SK-N-SH (cell line): ENCODE measurements at regions not wholly inside any gene's neighbourhood (a gene's known extent, or its start where the extent isn't known, plus 50 kb on each side); places are given as distances from the start of the nearest gene placed in this dataset.

Source experiments
- CTCF ChIA-PET: fragments of 300-600, 350-600 bp; formaldehyde crosslinking; extraction: SDS; loops from one replicate; lab custom pipeline; 2021; lab: Yijun Ruan, JAX
- POLR2A ChIA-PET: fragments of 350-600 bp; sonication (Branson Sonifier 250); formaldehyde crosslinking; extraction: SDS; loops from one replicate; lab custom pipeline; 2020; ENCODE audit warnings: antibody characterized with exemption, inconsistent platforms; lab: Yijun Ruan, JAX
- DNase-seq: peaks from one replicate; pipeline ENCODE4 v3.0.0; 2012
- H2AFZ ChIP-seq: fragments of 200-600 bp; sonication (generic); 2 replicates; pipeline ENCODE4 v1.8.1; 2016; ENCODE audit warnings: antibody characterized with exemption, mild to moderate bottlenecking, low read depth
- H3F3A ChIP-seq: fragments of 200-600 bp; sonication (generic); replicated peaks from 2 replicates; pipeline ENCODE3; 2016; ENCODE audit warnings: antibody characterized with exemption, mild to moderate bottlenecking; ENCODE audit not compliant: insufficient read depth
- H3K27ac ChIP-seq, 2 experiments: fragments of 200-500 bp in 1 of 2; fragments of 200-600 bp in 1 of 2; sonication (Bioruptor generic) in 1 of 2; sonication (generic), shearing (Covaris generic) in 1 of 2; 2 replicates each; pipeline versions ENCODE4 v1.5.1 to v1.6.1; 2014 to 2016; ENCODE audit warnings: low read depth in 2 of 2, inconsistent platforms in 1 of 2, low read length in 1 of 2, mild to moderate bottlenecking in 1 of 2, mixed read lengths in 1 of 2
- H3K27me3 ChIP-seq: fragments of 200-600 bp; sonication (generic), shearing (Covaris generic); 2 replicates; pipeline ENCODE4 v1.6.1; 2016; ENCODE audit warnings: mixed run types; ENCODE audit not compliant: insufficient read depth
- H3K36me3 ChIP-seq, 2 experiments: fragments of 200-500 bp in 1 of 2; fragments of 200-600 bp in 1 of 2; sonication (Bioruptor generic) in 1 of 2; sonication (generic) in 1 of 2; replicated peaks in 1 of 2; 2 replicates each; pipeline versions ENCODE3 to v1.5.1; 2014 to 2016; ENCODE audit warnings: low read length in 1 of 2, mild to moderate bottlenecking in 1 of 2; ENCODE audit not compliant: insufficient read depth in 2 of 2, control insufficient read depth in 1 of 2
- H3K4me1 ChIP-seq, 2 experiments: fragments of 200-500 bp in 1 of 2; fragments of 200-600 bp in 1 of 2; sonication (Bioruptor generic) in 1 of 2; sonication (generic), shearing (Covaris generic) in 1 of 2; 2 replicates each; pipeline versions ENCODE4 v1.5.1 to v1.6.1; 2014 to 2016; ENCODE audit warnings: low read depth in 1 of 2, low read length in 1 of 2, mixed run types in 1 of 2; ENCODE audit not compliant: insufficient read depth in 2 of 2, control insufficient read depth in 1 of 2
- H3K4me2 ChIP-seq: fragments of 200-600 bp; sonication (generic), shearing (Covaris generic); 2 replicates; pipeline ENCODE4 v1.6.1; 2017; ENCODE audit warnings: mixed run types
- H3K4me3 ChIP-seq, 2 experiments: fragments of 200-500 bp in 1 of 2; fragments of 200-600 bp in 1 of 2; sonication (Bioruptor generic) in 1 of 2; sonication (generic), shearing (Covaris generic) in 1 of 2; 2 replicates each; pipeline versions ENCODE4 v1.5.1 to v1.8.1; 2014 to 2016; ENCODE audit warnings: low read depth in 2 of 2, inconsistent platforms in 1 of 2, low read length in 1 of 2, mild to moderate bottlenecking in 1 of 2, mixed read lengths in 1 of 2, moderate library complexity in 1 of 2
- H3K79me2 ChIP-seq: fragments of 200-600 bp; sonication (generic); 2 replicates; pipeline ENCODE4 v1.8.1; 2017; ENCODE audit warnings: mild to moderate bottlenecking; ENCODE audit not compliant: insufficient read depth
- H3K9ac ChIP-seq: fragments of 200-600 bp; sonication (generic); 2 replicates; pipeline ENCODE4 v1.6.1; 2017; ENCODE audit warnings: mixed run types
- H3K9me2 ChIP-seq: fragments of 200-600 bp; sonication (generic); 2 replicates; pipeline ENCODE4 v1.6.1; 2017; ENCODE audit warnings: mixed run types
- H3K9me3 ChIP-seq: fragments of 200-600 bp; sonication (generic); 2 replicates; pipeline ENCODE4 v1.6.1; 2017; ENCODE audit warnings: mixed run types, mild to moderate bottlenecking, moderate library complexity
- H4K20me1 ChIP-seq: fragments of 200-600 bp; sonication (generic); 2 replicates; pipeline ENCODE4 v1.6.1; 2017; ENCODE audit warnings: mild to moderate bottlenecking, mixed run types; ENCODE audit not compliant: insufficient read depth
- CHD2 ChIP-seq: fragments of 150-350 bp; IDR thresholded peaks from 2 replicates; pipeline ENCODE4 v1.6.1; 2018; ENCODE audit warnings: low read length; ENCODE audit not compliant: partially characterized antibody
- EP300 ChIP-seq, 2 experiments: IDR thresholded peaks; 2 replicates each; pipeline versions ENCODE4 v1.4.0 to v1.6.1; 2012; ENCODE audit warnings: borderline replicate concordance in 1 of 2, low read depth in 1 of 2, low read length in 1 of 2
- FOSL2 ChIP-seq: IDR thresholded peaks from 2 replicates; pipeline ENCODE4 v1.4.0; 2012; ENCODE audit warnings: low read depth, mild to moderate bottlenecking, moderate library complexity, borderline replicate concordance
- FOXM1 ChIP-seq: IDR thresholded peaks from 2 replicates; pipeline ENCODE4 v1.4.0; 2012; ENCODE audit warnings: low read depth, mild to moderate bottlenecking
- GATA2 ChIP-seq: sonication (generic); formaldehyde crosslinking; IDR thresholded peaks from 2 replicates; pipeline ENCODE4 v1.5.0; 2020; ENCODE audit warnings: mild to moderate bottlenecking, missing genetic modification reagents
- JUND ChIP-seq: IDR thresholded peaks from 2 replicates; pipeline ENCODE4 v1.4.0; 2012
- MEF2A ChIP-seq: IDR thresholded peaks from 2 replicates; pipeline ENCODE4 v1.4.0; 2012; ENCODE audit warnings: low read depth, borderline replicate concordance
- MXI1 ChIP-seq: IDR thresholded peaks from 2 replicates; pipeline ENCODE4 v1.6.1; 2012; ENCODE audit warnings: mild to moderate bottlenecking, low read depth, low read length, improper control_type of control experiment
- PBX3 ChIP-seq: IDR thresholded peaks from 2 replicates; pipeline ENCODE4; 2012
- POLR2AphosphoS5 ChIP-seq: IDR thresholded peaks from 2 replicates; pipeline ENCODE4 v1.6.1; 2012; ENCODE audit warnings: low read depth, low read length
- RCOR1 ChIP-seq: fragments of 150-350 bp; IDR thresholded peaks from 2 replicates; pipeline ENCODE4 v1.6.1; 2017; ENCODE audit warnings: antibody characterized with exemption, low read length
- REST ChIP-seq: IDR thresholded peaks from 2 replicates; pipeline ENCODE4 v1.6.1; 2012; ENCODE audit warnings: mild to moderate bottlenecking, low read depth, low read length, moderate library complexity
- SIN3A ChIP-seq: IDR thresholded peaks from 2 replicates; pipeline ENCODE4 v1.6.1; 2012; ENCODE audit warnings: low read depth, mild to moderate bottlenecking, low read length, moderate library complexity, borderline replicate concordance
- SMC3 ChIP-seq: IDR thresholded peaks from 2 replicates; pipeline ENCODE4 v1.6.1; 2012; ENCODE audit warnings: low read depth, low read length, improper control_type of control experiment
- TCF12 ChIP-seq: IDR thresholded peaks from 2 replicates; pipeline ENCODE4 v1.4.0; 2012
- USF1 ChIP-seq: IDR thresholded peaks from 2 replicates; pipeline ENCODE4 v1.4.0; 2012; ENCODE audit warnings: low read depth, borderline replicate concordance
- USF2 ChIP-seq: fragments of 150-350 bp; IDR thresholded peaks from 2 replicates; pipeline ENCODE4 v1.6.1; 2017; ENCODE audit warnings: antibody characterized with exemption, low read length, low read depth, borderline replicate concordance
- WGBS: methylation state at CpG from one replicate; pipeline ENCODE4 v1.1.6; 2017; ENCODE audit warnings: low lambda C conversion rate; 5-methylcytosine and 5-hydroxymethylcytosine counted together

- POLR2A ChIA-PET, result no interaction called here
Observed at GRCh38 chr4:20341134-20341738, 89.5 kb downstream of the SLIT2 start.

GRCh38 chr4:20347531-20347930 lies 95.8 kb downstream of the SLIT2 start:
- Histone ChIP-seq H4K20me1 (peaks cover 31% of the 10 kb centered on the region; the same call in 1 of the 2 replicates), H3K4me3 (no peak overlapping the region), H3K36me3 (peaks cover 0 to 5% of the 10 kb centered on the region in 2 experiments), H3K79me2 (peaks cover 59% of the 10 kb centered on the region), H3K9me2 (no peaks in the 10 kb centered on the region), H3K4me2 (no peak overlapping the region), H3K9ac (no peak overlapping the region), H2AFZ (no peak overlapping the region), H3K9me3 (no peaks in the 10 kb centered on the region), H3K27me3 (no peaks in the 10 kb centered on the region), H3K4me1 (no peaks in the 10 kb centered on the region), H3F3A (no peaks in the 10 kb centered on the region), H3K27ac (no peak overlapping the region)
- 98% methylated on average over 2 of the region's 2 CpGs for whole genome bisulfite sequencing
- CTCF ChIA-PET, result no interaction called here
- POLR2A ChIA-PET, result no interaction called here
- DNase-seq, result no peak
- TF ChIP-seq PBX3, result no peak
- TF ChIP-seq REST, result no peak
- no peak for TF ChIP-seq USF2
- no peak for TF ChIP-seq EP300 (IDR thresholded peaks at IDR 0.05; ENCODE audit: borderline replicate concordance in 1 of 2, low read depth in 1 of 2, low read length in 1 of 2)
- TF ChIP-seq CHD2, result no peak
- no peak for TF ChIP-seq GATA2
- TF ChIP-seq USF1, result no peak
- TF ChIP-seq FOXM1, result no peak
- no peak for TF ChIP-seq POLR2AphosphoS5
- no peak for TF ChIP-seq RCOR1

More at GRCh38 chr4:20341134-20341738, 89.5 kb downstream of the SLIT2 start:
- Histone ChIP-seq H3K9ac (no peak overlapping the region), H3K27me3 (no peaks in the 10 kb centered on the region), H3K4me3 (no peak overlapping the region), H4K20me1 (peaks cover 41% of the 10 kb centered on the region; the same call in 1 of the 2 replicates), H3K9me2 (no peaks in the 10 kb centered on the region), H3K27ac (no peak overlapping the region), H3K9me3 (no peaks in the 10 kb centered on the region), H3F3A (peaks cover 3% of the 10 kb centered on the region), H2AFZ (no peak overlapping the region), H3K36me3 (peaks cover 0 to 5% of the 10 kb centered on the region in 2 experiments), H3K4me2 (no peak overlapping the region), H3K4me1 (no peaks in the 10 kb centered on the region; a peak in 1 of 4 replicates), H3K79me2 (peaks cover 58% of the 10 kb centered on the region)
- 81% methylated on average over 5 of the region's 5 CpGs for WGBS
- no peak for DNase-seq
- TF ChIP-seq USF2 (no peak), SIN3A (no peak), RCOR1 (no peak), PBX3 (no peak), FOSL2 (no peak), SMC3 (no peak), FOXM1 (no peak), MXI1 (no peak), JUND (no peak), MEF2A (no peak), POLR2AphosphoS5 (no peak), TCF12 (no peak)
- CTCF ChIA-PET, result interaction anchor here (0.6 kb wide), 1 partner anchor 310 kb away, joined by 3 read pairs; no protein-coding TSS in a partner anchor
